Fibroblast of lung (primary cell): ENCODE measurements at regions not wholly inside any gene's neighbourhood (a gene's known extent, or its start where the extent isn't known, plus 50 kb on each side); places are given as distances from the start of the nearest gene placed in this dataset.

Source experiments
- DNase-seq, 2 donors: peaks; one replicate each; pipeline versions ENCODE4 v3.0.0 to v3.0.0-alpha.2; 2010; ENCODE audit warnings: low read depth in 2 of 2
- H2AFZ ChIP-seq: 2 replicates; pipeline ENCODE4 v1.5.1; 2012; ENCODE audit warnings: low read length, control low read depth, inconsistent platforms
- H3K27ac ChIP-seq: 2 replicates; pipeline ENCODE4 v1.5.1; 2011; ENCODE audit warnings: low read length, control low read depth; ENCODE audit not compliant: insufficient read depth
- H3K27me3 ChIP-seq: 2 replicates; pipeline ENCODE4 v1.5.1; 2011; ENCODE audit warnings: mild to moderate bottlenecking, low read length; ENCODE audit not compliant: control insufficient read depth, insufficient read depth
- H3K36me3 ChIP-seq: 2 replicates; pipeline ENCODE4 v1.5.1; 2011; ENCODE audit warnings: low read length; ENCODE audit not compliant: control insufficient read depth, insufficient read depth
- H3K4me1 ChIP-seq: 2 replicates; pipeline ENCODE4 v1.5.1; 2011; ENCODE audit warnings: low read length; ENCODE audit not compliant: control insufficient read depth, insufficient read depth; ENCODE audit errors: extremely low read depth
- H3K4me2 ChIP-seq: 2 replicates; pipeline ENCODE4 v1.5.1; 2011; ENCODE audit warnings: low read length, control low read depth; ENCODE audit not compliant: insufficient read depth; ENCODE audit errors: extremely low read depth
- H3K4me3 ChIP-seq, 4 experiments: fragments of 200-600 bp in 1 of 4; sonication (generic) in 1 of 4; replicated peaks in 1 of 4; 2 replicates each; pipeline ENCODE4 v1.5.1; 2011 to 2016; ENCODE audit warnings: low read length in 4 of 4, low read depth in 3 of 4, mild to moderate bottlenecking in 3 of 4, control low read depth in 2 of 4, inconsistent platforms in 1 of 4, mixed read lengths in 1 of 4; ENCODE audit not compliant: insufficient read depth in 1 of 4; ENCODE audit errors: control extremely low read depth in 1 of 4
- H3K79me2 ChIP-seq: 2 replicates; pipeline ENCODE4 v1.5.1; 2012; ENCODE audit warnings: mild to moderate bottlenecking, low read length, inconsistent platforms; ENCODE audit not compliant: control insufficient read depth, insufficient read depth
- H3K9ac ChIP-seq: 2 replicates; pipeline ENCODE4 v1.5.1; 2011; ENCODE audit warnings: mild to moderate bottlenecking, low read length, control low read depth; ENCODE audit not compliant: insufficient read depth
- H3K9me3 ChIP-seq: 2 replicates; pipeline ENCODE4 v1.5.1; 2012; ENCODE audit warnings: low read depth, low read length; ENCODE audit not compliant: control insufficient read depth, insufficient read depth
- H4K20me1 ChIP-seq: 2 replicates; pipeline ENCODE4 v1.5.1; 2011; ENCODE audit warnings: low read length; ENCODE audit not compliant: control insufficient read depth, insufficient read depth; ENCODE audit errors: extremely low read depth
- CTCF ChIP-seq, 2 donors: IDR thresholded peaks in 1 of 2; conservative IDR thresholded peaks in 1 of 2; 1 replicate in 1 of 2; 2 replicates in 1 of 2; pipeline ENCODE4 v1.5.1; 2011 to 2012; ENCODE audit warnings: low read length in 2 of 2, control low read depth in 1 of 2, inconsistent platforms in 1 of 2, low read depth in 1 of 2, mild to moderate bottlenecking in 1 of 2
- EZH2 ChIP-seq: IDR thresholded peaks from 2 replicates; pipeline ENCODE4 v1.5.1; 2012; ENCODE audit warnings: low read length, control low read depth, mild to moderate bottlenecking; ENCODE audit errors: missing control alignments

- H3K9ac ChIP-seq = no peak overlapping the region
- H3K36me3 ChIP-seq = no peaks in the 10 kb centered on the region
- H3K27me3 ChIP-seq = no peaks in the 10 kb centered on the region
- H3K79me2 ChIP-seq = no peaks in the 10 kb centered on the region
- no peak overlapping the region for H3K4me2 ChIP-seq
- H3K4me1 ChIP-seq = no peaks in the 10 kb centered on the region
- H3K9me3 ChIP-seq = no peaks in the 10 kb centered on the region
- DNase-seq = no peak
- no peak overlapping the region for H3K4me3 ChIP-seq
- H4K20me1 ChIP-seq = no peaks in the 10 kb centered on the region
- no peak overlapping the region for H3K27ac ChIP-seq
- TF ChIP-seq CTCF (conservative IDR thresholded peaks at IDR 0.05 in 1 of 2, IDR thresholded peaks at IDR 0.05 in 1 of 2; ENCODE audit: low read depth in 1 of 2, low read length in 2 of 2) (no peak), EZH2 (no peak)
- no peak overlapping the region for H2AFZ ChIP-seq
Observed at GRCh38 chr22:47813661-47814060, 1051.2 kb downstream of the TBC1D22A start.

- Histone ChIP-seq H2AFZ (no peak overlapping the region), H3K4me2 (no peak overlapping the region), H3K9ac (no peak overlapping the region), H3K4me1 (no peaks in the 10 kb centered on the region), H3K27ac (no peak overlapping the region), H3K79me2 (no peaks in the 10 kb centered on the region), H3K4me3 (no peak overlapping the region), H3K9me3 (no peaks in the 10 kb centered on the region), H4K20me1 (no peaks in the 10 kb centered on the region), H3K36me3 (no peaks in the 10 kb centered on the region), H3K27me3 (no peaks in the 10 kb centered on the region)
- no peak for DNase-seq
- TF ChIP-seq CTCF (conservative IDR thresholded peaks at IDR 0.05 in 1 of 2, IDR thresholded peaks at IDR 0.05 in 1 of 2; ENCODE audit: low read depth in 1 of 2, low read length in 2 of 2) (no peak), EZH2 (no peak)
Observed at GRCh38 chr22:47811971-47812370, 1049.5 kb downstream of the TBC1D22A start.

- H3K36me3 ChIP-seq = no peaks in the 10 kb centered on the region
- no peaks in the 10 kb centered on the region for H3K9me3 ChIP-seq
- no peak for DNase-seq
- H2AFZ ChIP-seq = no peak overlapping the region
- no peak overlapping the region for H3K4me2 ChIP-seq
- H3K4me3 ChIP-seq = no peak overlapping the region
- no peak overlapping the region for H3K27ac ChIP-seq
- no peaks in the 10 kb centered on the region for H3K79me2 ChIP-seq
- TF ChIP-seq CTCF (conservative IDR thresholded peaks at IDR 0.05 in 1 of 2, IDR thresholded peaks at IDR 0.05 in 1 of 2; ENCODE audit: low read depth in 1 of 2, low read length in 2 of 2) (no peak), EZH2 (no peak)
- no peak overlapping the region for H3K9ac ChIP-seq
- no peaks in the 10 kb centered on the region for H3K4me1 ChIP-seq
- H4K20me1 ChIP-seq = no peaks in the 10 kb centered on the region
- H3K27me3 ChIP-seq = no peaks in the 10 kb centered on the region
Observed at GRCh38 chr22:47810505-47811500, 1048.4 kb downstream of the TBC1D22A start.
